HG03521 (cell line): ENCODE measurements at regions not wholly inside any gene's neighbourhood (a gene's known extent, or its start where the extent isn't known, plus 50 kb on each side); places are given as distances from the start of the nearest gene placed in this dataset.

Experiments
- ATAC-seq: cut with Tn5 transposase; IDR thresholded peaks from one replicate; pipeline ENCODE4 v1.9.1; 2021; ENCODE audit warnings: mild to moderate bottlenecking, moderate library complexity; ENCODE audit not compliant: unreplicated experiment

- no peak for ATAC-seq
These were observed 684.6 kb upstream of the MARCKS start for GRCh38 chr6:113172531-113172966.

- ATAC-seq, result no peak
These were observed 678.8 kb upstream of the MARCKS start for GRCh38 chr6:113178349-113178748.

GRCh38 chr6:113181164-113181563, 676.0 kb upstream of the MARCKS start:
- ATAC-seq, result no peak

GRCh38 chr6:113182370-113183141, 674.6 kb upstream of the MARCKS start:
- no peak for ATAC-seq

GRCh38 chr6:113184291-113184690, 672.9 kb upstream of the MARCKS start:
- ATAC-seq, result no peak

GRCh38 chr6:113184736-113185135, 672.4 kb upstream of the MARCKS start:
- no peak for ATAC-seq

GRCh38 chr6:113185299-113185698, 671.8 kb upstream of the MARCKS start:
- ATAC-seq, result no peak

- ATAC-seq, result no peak
These were observed 669.5 kb upstream of the MARCKS start for GRCh38 chr6:113187661-113188060.

- no peak for ATAC-seq
These were observed 668.2 kb upstream of the MARCKS start for GRCh38 chr6:113188962-113189361.

- no peak for ATAC-seq
These were observed 667.0 kb upstream of the MARCKS start for GRCh38 chr6:113190170-113190569.

- ATAC-seq, result no peak
These were observed 663.1 kb upstream of the MARCKS start for GRCh38 chr6:113194090-113194489.

- no peak for ATAC-seq
These were observed 654.1 kb upstream of the MARCKS start for GRCh38 chr6:113202852-113203714.

- no peak for ATAC-seq
These were observed 653.4 kb upstream of the MARCKS start for GRCh38 chr6:113203715-113204110.

- ATAC-seq, result no peak
These were observed 651.6 kb upstream of the MARCKS start for GRCh38 chr6:113205553-113205952.

GRCh38 chr6:113208726-113209125, 648.4 kb upstream of the MARCKS start:
- no peak for ATAC-seq

- no peak for ATAC-seq
These were observed 647.8 kb upstream of the MARCKS start for GRCh38 chr6:113209315-113209714.

- no peak for ATAC-seq
These were observed 646.0 kb upstream of the MARCKS start for GRCh38 chr6:113211170-113211569.

- no peak for ATAC-seq
These were observed 637.4 kb upstream of the MARCKS start for GRCh38 chr6:113219783-113220182.

- ATAC-seq, result no peak
These were observed 636.3 kb upstream of the MARCKS start for GRCh38 chr6:113220832-113221231.

GRCh38 chr6:113221850-113222249, 635.3 kb upstream of the MARCKS start:
- no peak for ATAC-seq

GRCh38 chr6:113246186-113246585, 611.0 kb upstream of the MARCKS start:
- ATAC-seq, result no peak

GRCh38 chr6:113248532-113248931, 608.6 kb upstream of the MARCKS start:
- ATAC-seq, result no peak
